ENCODE measurements at regions not wholly inside any gene's neighbourhood (a gene's known extent, or its start where the extent isn't known, plus 50 kb on each side); places are given as distances from the start of the nearest gene placed in this dataset.

DNA sequence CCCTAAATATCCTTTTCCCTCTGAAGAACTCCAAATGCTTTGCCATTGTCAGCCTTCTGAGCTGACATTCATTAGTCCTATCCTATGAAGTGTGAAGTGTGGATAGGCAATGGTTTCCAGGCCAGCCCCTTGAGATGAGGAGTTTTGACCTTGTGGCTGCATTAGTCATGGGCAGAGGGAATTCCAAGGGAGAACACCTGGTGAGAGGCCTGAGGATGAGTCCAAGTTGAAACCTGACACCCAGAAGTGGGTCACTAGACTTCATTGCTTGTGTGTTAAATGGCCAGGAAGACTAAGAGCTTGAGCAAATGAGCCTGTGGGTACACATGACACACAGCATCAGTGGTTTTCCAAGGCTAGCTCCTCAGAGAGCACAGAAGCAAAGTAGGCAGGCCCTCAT lies 260.8 kb downstream of the SKAP2 start:
- peak; percentile 5 for DNase-seq (ENCODE audit: low read depth)

DNA sequence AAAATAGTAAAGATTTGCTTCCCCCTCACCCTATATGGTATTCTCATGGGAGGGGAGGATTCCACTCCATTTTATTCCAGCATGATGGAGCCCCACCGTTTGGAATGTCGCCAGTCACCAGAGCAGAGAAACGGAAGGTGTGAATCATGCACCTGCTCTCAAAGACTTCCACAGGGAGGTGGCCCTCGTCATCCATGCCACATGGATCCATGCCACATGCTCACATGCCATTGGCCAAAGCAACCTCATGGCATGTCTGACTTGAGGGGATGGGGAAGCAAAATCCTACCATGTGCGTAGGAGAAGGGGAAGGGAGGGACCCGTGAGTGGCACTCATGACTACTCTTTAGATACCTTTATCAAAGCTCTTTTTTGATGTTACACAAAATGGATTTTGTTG lies 256.0 kb downstream of the SKAP2 start:
- DNase-seq (ENCODE audit: low read depth): no peak

DNA sequence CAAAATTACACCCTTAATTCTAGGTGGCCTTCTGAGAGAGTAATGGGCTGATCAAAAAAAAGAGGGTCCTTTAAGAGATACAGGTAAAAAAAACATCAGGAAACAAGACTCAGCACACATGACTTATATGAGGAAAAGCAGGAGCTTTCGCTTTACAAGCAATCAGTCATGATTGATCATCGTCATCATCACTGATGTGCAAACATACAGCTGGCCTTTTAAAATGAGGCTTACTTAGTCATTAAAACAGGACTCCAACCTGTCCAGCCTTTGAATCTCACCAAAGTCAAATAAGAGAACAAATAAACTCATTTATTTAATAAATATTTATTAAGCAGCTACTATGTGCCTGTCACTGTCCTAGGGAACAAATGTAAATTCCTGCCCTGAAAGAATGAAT lies 255.3 kb downstream of the SKAP2 start:
- no peak for DNase-seq (ENCODE audit: low read depth)

DNA sequence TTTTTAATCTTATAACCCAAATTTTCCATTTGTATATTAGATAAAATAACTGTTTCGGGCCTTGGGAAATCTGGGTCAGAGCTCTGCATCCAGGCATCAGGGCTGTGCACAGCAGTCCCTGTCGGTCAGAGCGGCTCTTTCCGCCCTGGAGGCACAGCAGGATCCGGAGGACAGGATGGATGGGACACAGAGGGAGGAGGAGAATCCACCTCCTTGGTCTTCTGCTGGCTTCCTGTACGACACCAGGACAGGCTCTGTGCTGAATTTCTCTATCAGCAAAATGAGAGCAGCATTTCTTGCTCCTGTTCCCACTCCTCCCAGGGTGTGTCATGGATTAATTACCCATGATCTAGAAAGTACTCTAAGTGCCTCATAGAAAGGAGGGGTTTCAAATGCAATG lies 254.9 kb downstream of the SKAP2 start:
- DNase-seq (ENCODE audit: low read depth): no peak

DNA sequence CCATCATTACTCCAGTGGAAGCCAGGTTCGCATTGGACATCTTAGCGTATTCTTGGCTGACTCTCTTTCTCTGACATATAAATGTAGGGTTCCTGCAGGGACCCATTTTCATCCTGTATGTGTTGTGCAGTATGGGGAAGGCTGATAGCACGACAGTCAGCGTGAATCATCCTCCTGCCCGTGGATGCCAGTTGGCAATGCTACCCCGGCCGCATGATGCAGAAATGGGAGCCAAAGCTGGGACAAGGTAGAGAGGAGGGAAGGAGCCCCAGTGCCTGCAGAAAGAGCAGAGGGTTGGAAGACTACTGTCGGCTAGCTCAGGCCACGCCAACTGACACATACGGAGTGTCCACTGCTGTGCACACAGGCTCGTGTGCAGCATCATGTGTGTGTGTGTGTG lies 251.6 kb downstream of the SKAP2 start:
- no peak for DNase-seq (ENCODE audit: low read depth)

DNA sequence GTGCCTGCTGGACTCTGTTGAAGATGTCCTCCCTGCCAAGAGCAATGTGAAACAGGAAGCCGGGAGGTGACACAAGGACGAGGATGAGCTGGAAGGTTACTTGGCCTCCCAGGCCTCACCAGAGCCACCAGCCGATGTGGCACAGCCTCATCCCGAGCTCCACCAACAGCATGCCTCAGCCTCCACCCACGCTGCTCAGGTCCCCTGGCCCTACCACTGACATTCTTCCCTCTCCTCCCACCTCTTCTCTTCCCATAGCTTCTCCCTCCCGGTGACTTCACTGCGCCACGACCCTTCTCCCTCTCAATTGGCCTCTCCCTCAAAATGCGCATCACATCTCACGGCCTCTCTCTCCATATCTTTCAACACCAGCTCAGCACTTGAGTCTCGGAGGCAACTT lies 249.9 kb downstream of the SKAP2 start:
- no peak for DNase-seq (ENCODE audit: low read depth)

DNA sequence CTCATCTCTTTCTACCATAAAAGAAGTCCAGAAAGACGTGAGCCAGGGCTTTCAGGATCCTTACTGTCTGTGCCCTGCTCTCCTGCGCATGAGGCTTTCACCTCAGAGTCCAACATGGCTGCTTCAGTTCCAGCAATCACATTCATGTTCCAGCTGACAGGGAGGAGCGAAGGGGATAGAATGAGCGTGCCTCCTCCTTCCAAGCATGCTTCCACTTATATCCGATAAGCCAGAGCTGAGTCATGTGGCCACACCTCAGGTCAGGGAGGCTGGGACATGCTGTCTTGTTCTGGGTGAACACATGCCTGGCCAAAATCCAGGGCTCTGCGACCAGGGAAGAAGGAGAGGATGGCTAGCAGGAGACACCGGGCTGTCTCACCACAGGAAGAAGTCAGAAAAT lies 248.2 kb downstream of the SKAP2 start:
- DNase-seq (ENCODE audit: low read depth): no peak

DNA sequence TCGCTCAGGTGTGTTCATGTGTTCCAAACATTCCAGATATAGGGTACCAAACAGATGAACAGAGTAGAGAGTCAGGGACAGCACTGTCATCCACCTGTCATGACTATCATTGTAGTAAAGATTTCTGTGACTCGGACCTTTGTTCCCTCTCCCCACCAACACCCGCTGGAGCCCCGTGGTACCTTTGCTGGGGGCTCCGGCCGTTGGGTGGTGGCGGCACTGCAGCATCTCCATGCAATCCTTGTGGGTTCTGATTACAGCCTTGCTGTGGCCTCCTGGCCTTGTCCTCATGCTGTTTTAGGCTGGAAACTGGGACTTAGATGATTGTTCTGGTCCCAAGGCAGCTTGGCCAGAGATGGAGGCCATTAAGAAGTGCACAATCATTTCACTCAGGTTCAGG lies 247.3 kb downstream of the SKAP2 start:
- no peak for DNase-seq (ENCODE audit: low read depth)
